ENCODE measurements at regions not wholly inside any gene's neighbourhood (a gene's known extent, or its start where the extent isn't known, plus 50 kb on each side); places are given as distances from the start of the nearest gene placed in this dataset.
A peak's percentile ranks its signal among the peaks of the same experiment; 100 is the strongest.

DNA sequence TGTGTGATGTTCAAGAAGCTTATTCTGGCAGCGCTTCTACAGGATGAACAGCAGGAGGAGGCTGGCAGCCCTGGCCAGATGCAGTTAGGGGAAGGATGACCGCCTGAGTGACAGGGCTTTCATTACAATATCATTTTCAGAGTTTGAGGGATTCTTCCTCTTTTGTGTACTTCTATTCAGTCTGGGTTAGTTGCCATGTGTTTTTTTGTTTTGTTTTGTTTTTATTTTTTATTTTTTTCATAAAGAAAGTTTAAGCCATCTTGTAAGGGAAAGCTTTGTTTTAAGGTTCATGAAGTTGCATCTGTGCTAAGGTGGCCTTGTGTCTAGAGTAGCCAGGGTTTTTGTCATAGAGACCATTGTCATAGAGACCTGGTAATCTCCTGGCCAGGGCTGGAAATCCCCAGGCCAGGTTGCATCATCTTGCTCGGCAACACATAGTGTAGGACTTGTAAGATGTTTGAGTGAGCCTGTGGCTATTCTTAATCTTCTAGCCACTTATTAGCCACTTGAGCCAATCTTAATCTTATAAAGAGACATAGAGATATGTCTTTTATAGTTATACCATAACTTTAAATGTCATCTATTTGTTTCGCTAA is 230.5 kb upstream of the TMEM229A start (continued):
- TF ChIP-seq EP300 (IDR thresholded peaks at IDR 0.05; ENCODE audit: borderline replicate concordance in 1 of 2, low read depth in 2 of 2, low read length in 2 of 2) (peak in 1 of 2 experiments; percentile 70; a peak in 1 of 3 replicates), CEBPB (IDR thresholded peaks at IDR 0.05; ENCODE audit: low read depth, low read length) (peak; percentile 99)
- TF ChIP-seq, protein P1, sequence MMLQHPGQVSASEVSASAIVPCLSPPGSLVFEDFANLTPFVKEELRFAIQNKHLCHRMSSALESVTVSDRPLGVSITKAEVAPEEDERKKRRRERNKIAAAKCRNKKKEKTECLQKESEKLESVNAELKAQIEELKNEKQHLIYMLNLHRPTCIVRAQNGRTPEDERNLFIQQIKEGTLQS (IDR thresholded peaks at IDR 0.05; ENCODE audit: insufficient read depth, low read depth, low read length), result peak; percentile 85
